Right lobe of liver (tissue), 4 donors: ENCODE measurements at regions not wholly inside any gene's neighbourhood (a gene's known extent, or its start where the extent isn't known, plus 50 kb on each side); places are given as distances from the start of the nearest gene placed in this dataset.

Experiments used
- POLR2A ChIP-seq: fragments of 450-650 bp; IDR thresholded peaks from one replicate; pipeline ENCODE4 v1.6.1; 2017; ENCODE audit warnings: antibody characterized with exemption, mild to moderate bottlenecking
- TF ChIP-seq, protein P1 (sequence below), 4 donors: fragments of 200-600 bp in 3 of 4; fragments of 450-650 bp in 1 of 4; IDR thresholded peaks; one replicate each; pipeline versions ENCODE4 v1.5.1 to v1.8.0; 2016 to 2022; ENCODE audit warnings: antibody characterized with exemption in 4 of 4, mild to moderate bottlenecking in 2 of 4
- donor health status: DM: no; HTN: no; CAD: no.
- donor health status: DM: no; HTN: no; CAD: no.
- donor health status: DM: no; HTN: yes; CAD: no.

DNA sequence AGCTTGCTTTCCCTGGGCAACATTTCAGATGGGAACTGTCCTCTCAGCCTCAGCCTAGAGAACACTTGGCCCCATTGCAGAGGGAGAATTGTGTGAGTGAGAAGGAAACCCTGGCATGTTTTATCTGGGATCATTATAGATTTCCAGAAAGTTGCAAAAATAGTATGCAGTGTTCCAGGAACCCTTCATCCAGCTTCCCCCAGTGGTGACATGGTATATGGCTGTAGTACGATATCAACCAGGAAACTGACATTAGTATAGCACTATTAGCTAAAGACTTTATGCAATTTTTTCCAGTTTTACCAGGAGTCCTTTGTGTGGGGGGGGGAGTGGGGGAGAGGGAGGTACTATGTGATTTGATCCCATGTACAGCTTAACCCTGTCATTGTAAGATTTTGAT lies 166.2 kb upstream of the KBTBD8 start:
- no peak for TF ChIP-seq POLR2A
- TF ChIP-seq, protein P1, sequence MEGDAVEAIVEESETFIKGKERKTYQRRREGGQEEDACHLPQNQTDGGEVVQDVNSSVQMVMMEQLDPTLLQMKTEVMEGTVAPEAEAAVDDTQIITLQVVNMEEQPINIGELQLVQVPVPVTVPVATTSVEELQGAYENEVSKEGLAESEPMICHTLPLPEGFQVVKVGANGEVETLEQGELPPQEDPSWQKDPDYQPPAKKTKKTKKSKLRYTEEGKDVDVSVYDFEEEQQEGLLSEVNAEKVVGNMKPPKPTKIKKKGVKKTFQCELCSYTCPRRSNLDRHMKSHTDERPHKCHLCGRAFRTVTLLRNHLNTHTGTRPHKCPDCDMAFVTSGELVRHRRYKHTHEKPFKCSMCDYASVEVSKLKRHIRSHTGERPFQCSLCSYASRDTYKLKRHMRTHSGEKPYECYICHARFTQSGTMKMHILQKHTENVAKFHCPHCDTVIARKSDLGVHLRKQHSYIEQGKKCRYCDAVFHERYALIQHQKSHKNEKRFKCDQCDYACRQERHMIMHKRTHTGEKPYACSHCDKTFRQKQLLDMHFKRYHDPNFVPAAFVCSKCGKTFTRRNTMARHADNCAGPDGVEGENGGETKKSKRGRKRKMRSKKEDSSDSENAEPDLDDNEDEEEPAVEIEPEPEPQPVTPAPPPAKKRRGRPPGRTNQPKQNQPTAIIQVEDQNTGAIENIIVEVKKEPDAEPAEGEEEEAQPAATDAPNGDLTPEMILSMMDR (IDR thresholded peaks at IDR 0.05) = no peak
